ENCODE measurements at regions not wholly inside any gene's neighbourhood (a gene's known extent, or its start where the extent isn't known, plus 50 kb on each side); places are given as distances from the start of the nearest gene placed in this dataset.

DNA sequence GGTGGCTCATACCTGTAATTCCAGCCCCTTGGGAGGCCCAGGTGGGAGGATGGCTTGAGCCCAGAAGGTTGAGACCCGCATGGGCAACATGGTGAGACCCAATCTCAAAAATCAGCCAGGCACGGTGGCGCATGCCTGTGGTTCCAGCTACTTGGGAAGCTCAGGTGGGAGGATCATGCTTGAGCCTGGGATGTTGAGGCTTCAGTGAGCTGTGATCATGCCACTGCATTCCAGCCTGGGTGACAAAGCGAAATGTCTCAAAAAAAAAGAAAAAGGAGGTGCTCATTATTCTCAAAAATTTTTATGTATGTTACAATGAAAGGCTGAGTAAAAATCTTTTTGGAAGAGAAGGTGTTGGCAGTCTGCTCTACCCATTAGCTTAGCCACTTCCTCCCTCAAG, 106.8 kb downstream of the TSN start:
- no peak overlapping the region for H3K4me3 ChIP-seq (ENCODE audit: low read depth, low read length)
- TF ChIP-seq, protein P1, sequence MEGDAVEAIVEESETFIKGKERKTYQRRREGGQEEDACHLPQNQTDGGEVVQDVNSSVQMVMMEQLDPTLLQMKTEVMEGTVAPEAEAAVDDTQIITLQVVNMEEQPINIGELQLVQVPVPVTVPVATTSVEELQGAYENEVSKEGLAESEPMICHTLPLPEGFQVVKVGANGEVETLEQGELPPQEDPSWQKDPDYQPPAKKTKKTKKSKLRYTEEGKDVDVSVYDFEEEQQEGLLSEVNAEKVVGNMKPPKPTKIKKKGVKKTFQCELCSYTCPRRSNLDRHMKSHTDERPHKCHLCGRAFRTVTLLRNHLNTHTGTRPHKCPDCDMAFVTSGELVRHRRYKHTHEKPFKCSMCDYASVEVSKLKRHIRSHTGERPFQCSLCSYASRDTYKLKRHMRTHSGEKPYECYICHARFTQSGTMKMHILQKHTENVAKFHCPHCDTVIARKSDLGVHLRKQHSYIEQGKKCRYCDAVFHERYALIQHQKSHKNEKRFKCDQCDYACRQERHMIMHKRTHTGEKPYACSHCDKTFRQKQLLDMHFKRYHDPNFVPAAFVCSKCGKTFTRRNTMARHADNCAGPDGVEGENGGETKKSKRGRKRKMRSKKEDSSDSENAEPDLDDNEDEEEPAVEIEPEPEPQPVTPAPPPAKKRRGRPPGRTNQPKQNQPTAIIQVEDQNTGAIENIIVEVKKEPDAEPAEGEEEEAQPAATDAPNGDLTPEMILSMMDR (IDR thresholded peaks at IDR 0.05; ENCODE audit: insufficient read depth, low read length, poor library complexity, severe bottlenecking): no peak
- H3K36me3 ChIP-seq (ENCODE audit: control insufficient read depth, insufficient read depth, low read length): no peaks in the 10 kb centered on the region
- H3K27me3 ChIP-seq (ENCODE audit: control insufficient read depth, insufficient read depth, low read length): no peaks in the 10 kb centered on the region
- no peak for DNase-seq (ENCODE audit: low read depth)

DNA sequence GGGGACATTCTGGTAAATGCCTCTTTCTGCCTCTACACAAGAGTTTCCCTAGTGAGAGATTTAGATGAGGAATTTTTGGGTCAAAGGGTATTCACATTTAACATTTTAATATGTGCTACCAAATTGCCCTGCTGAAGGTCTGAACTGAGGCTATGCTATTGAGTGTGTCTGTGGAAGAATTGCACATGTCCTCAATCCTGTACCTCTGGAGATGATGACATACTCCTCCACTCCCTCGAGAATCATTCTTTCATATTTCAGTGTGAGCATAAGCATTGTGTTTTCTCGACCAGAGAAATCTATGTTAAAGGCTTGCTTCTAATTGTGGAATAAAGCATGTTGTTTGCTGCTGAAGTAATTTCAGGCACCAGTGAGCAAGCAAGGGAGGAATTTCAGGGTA, 110.5 kb downstream of the TSN start:
- H3K27me3 ChIP-seq (ENCODE audit: control insufficient read depth, insufficient read depth, low read length): peaks cover 5% of the 10 kb centered on the region
- DNase-seq (ENCODE audit: low read depth): no peak
- no peaks in the 10 kb centered on the region for H3K36me3 ChIP-seq (ENCODE audit: control insufficient read depth, insufficient read depth, low read length)
- TF ChIP-seq, protein P1 (IDR thresholded peaks at IDR 0.05; ENCODE audit: insufficient read depth, low read length, poor library complexity, severe bottlenecking): no peak
- H3K4me3 ChIP-seq (ENCODE audit: low read depth, low read length): no peak overlapping the region

DNA sequence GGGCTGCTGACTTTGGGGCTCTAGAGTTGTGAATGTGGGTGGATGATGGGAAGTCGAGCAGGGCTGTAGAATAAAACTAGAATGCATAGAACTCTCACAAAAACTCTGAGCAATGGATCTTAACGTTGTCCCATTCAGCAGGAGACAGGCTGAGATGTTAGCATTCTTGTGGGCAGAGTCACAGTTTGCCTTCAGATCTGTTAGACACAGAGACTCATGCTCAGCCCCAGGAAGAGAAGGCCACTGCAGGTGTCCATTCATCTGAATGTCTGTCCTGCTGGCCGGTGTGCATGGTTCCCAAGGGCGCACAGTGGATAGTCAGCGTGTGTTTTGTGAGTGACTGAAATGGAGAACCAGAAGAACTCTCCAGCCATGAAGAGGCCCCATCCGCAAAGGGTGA, 111.3 kb downstream of the TSN start:
- Histone ChIP-seq H3K36me3 (ENCODE audit: control insufficient read depth, insufficient read depth, low read length) (no peaks in the 10 kb centered on the region), H3K27me3 (ENCODE audit: control insufficient read depth, insufficient read depth, low read length) (peaks cover 5% of the 10 kb centered on the region), H3K4me3 (ENCODE audit: low read depth, low read length) (no peak overlapping the region)
- TF ChIP-seq, protein P1 (IDR thresholded peaks at IDR 0.05; ENCODE audit: insufficient read depth, low read length, poor library complexity, severe bottlenecking): no peak
- DNase-seq (ENCODE audit: low read depth): no peak

DNA sequence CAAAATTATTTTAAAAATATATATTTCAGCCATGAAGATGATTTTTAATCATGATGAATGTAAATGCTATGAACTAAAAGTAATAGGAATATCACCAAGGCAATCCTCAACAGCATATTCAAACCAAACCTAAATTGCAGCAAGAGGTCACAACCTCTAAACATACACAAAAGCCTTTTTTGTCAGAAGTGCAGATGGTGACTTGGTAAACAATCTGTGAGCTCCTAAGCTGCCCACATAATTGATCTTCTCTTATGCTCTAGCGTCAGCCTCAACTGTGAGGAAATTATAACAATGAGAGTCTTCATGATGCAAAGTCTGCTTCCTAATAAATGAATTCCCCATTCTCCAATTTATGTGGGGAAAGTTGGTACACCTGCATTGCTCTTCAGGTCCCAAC, 113.2 kb downstream of the TSN start:
- no peak for DNase-seq (ENCODE audit: low read depth)
- TF ChIP-seq, protein P1 (IDR thresholded peaks at IDR 0.05; ENCODE audit: insufficient read depth, low read length, poor library complexity, severe bottlenecking): no peak
- Histone ChIP-seq H3K27me3 (ENCODE audit: control insufficient read depth, insufficient read depth, low read length) (peaks cover 5% of the 10 kb centered on the region), H3K4me3 (ENCODE audit: low read depth, low read length) (no peak overlapping the region), H3K36me3 (ENCODE audit: control insufficient read depth, insufficient read depth, low read length) (no peaks in the 10 kb centered on the region)

DNA sequence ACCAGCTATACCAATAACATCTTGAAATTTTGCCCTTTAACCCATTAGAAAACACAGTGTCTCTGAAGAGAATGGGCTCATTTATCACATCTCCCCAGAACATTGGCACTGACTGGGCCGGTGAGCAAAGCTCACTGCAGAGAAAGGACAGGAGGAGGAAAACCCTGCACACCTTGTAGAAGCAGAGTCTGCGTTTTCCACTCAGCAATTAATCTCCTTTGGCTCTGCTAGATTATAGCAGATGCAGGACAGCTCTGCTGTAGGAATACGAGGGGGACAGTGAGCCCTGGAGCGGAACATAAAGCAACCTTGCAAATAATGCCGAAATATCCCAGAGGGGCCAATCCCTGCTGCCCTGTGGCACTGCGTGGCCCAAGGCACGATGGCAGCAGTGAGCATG, 113.9 kb downstream of the TSN start:
- TF ChIP-seq, protein P1 (IDR thresholded peaks at IDR 0.05; ENCODE audit: insufficient read depth, low read length, poor library complexity, severe bottlenecking): no peak
- H3K36me3 ChIP-seq (ENCODE audit: control insufficient read depth, insufficient read depth, low read length): no peaks in the 10 kb centered on the region
- no peak for DNase-seq (ENCODE audit: low read depth)
- H3K27me3 ChIP-seq (ENCODE audit: control insufficient read depth, insufficient read depth, low read length): peaks cover 5% of the 10 kb centered on the region
- no peak overlapping the region for H3K4me3 ChIP-seq (ENCODE audit: low read depth, low read length)

DNA sequence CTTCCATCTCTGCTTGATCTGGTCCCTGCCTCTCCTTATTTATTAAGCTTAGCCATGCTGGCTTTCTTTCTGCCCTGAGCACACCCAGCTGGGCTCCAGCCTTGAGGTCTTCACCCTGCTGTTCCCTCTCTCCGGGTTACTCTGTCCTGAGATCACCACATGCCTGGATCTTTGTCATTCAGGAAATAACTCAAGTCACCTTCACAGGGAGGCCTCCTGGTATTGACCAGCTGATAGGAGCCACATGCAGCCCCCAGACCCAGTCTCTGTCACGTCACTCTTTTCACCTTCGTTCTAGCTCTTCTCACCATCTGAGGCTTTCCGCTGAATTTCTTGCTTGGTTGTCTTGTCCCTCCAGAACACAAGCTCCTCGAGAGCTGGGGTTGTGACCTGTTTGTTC, 114.4 kb downstream of the TSN start:
- no peak for DNase-seq (ENCODE audit: low read depth)
- TF ChIP-seq, protein P1 (IDR thresholded peaks at IDR 0.05; ENCODE audit: insufficient read depth, low read length, poor library complexity, severe bottlenecking): no peak
- peaks cover 5% of the 10 kb centered on the region for H3K27me3 ChIP-seq (ENCODE audit: control insufficient read depth, insufficient read depth, low read length)
- no peak overlapping the region for H3K4me3 ChIP-seq (ENCODE audit: low read depth, low read length)
- H3K36me3 ChIP-seq (ENCODE audit: control insufficient read depth, insufficient read depth, low read length): no peaks in the 10 kb centered on the region
